Naive B cell (primary cell): ENCODE measurements at regions not wholly inside any gene's neighbourhood (a gene's known extent, or its start where the extent isn't known, plus 50 kb on each side); places are given as distances from the start of the nearest gene placed in this dataset.

Experiments used
- ATAC-seq, 2 donors: fragments of 150-1000 bp; cut with Tn5 transposase; 2 replicates each; pipeline ENCODE4 v1.10.0; 2021; ENCODE audit warnings: low read depth in 2 of 2, mild to moderate bottlenecking in 2 of 2, moderate library complexity in 2 of 2
- DNase-seq: peaks from one replicate; pipeline ENCODE4 v3.0.0; 2022
- H3K27ac Mint-ChIP-seq, 6 donors: one replicate each; pipeline ENCODE4 v1.8.0; 2020 to 2022; ENCODE audit warnings: mild to moderate bottlenecking in 6 of 6, mixed read lengths in 6 of 6, moderate library complexity in 5 of 6, inconsistent platforms in 2 of 6
- H3K27me3 Mint-ChIP-seq, 3 donors: one replicate each; pipeline ENCODE4 v1.8.0; 2021 to 2022; ENCODE audit warnings: mixed read lengths in 3 of 3, mild to moderate bottlenecking in 1 of 3
- H3K36me3 Mint-ChIP-seq, 2 donors: one replicate each; pipeline ENCODE4 v1.8.0; 2020 to 2022; ENCODE audit warnings: mixed read lengths in 2 of 2, inconsistent platforms in 1 of 2, mild to moderate bottlenecking in 1 of 2
- H3K4me1 Mint-ChIP-seq, 3 donors: one replicate each; pipeline ENCODE4 v1.8.0; 2020 to 2022; ENCODE audit warnings: mixed read lengths in 3 of 3, inconsistent platforms in 1 of 3, mild to moderate bottlenecking in 1 of 3, moderate library complexity in 1 of 3
- H3K4me3 Mint-ChIP-seq, 8 donors: one replicate each; pipeline ENCODE4 v1.8.0; 2020 to 2022; ENCODE audit warnings: mild to moderate bottlenecking in 8 of 8, mixed read lengths in 8 of 8, moderate library complexity in 8 of 8, inconsistent platforms in 2 of 8
- H3K9me3 Mint-ChIP-seq, 7 donors: one replicate each; pipeline ENCODE4 v1.8.0; 2020 to 2022; ENCODE audit warnings: mixed read lengths in 7 of 7, mild to moderate bottlenecking in 5 of 7, inconsistent platforms in 2 of 7, moderate library complexity in 1 of 7

DNA sequence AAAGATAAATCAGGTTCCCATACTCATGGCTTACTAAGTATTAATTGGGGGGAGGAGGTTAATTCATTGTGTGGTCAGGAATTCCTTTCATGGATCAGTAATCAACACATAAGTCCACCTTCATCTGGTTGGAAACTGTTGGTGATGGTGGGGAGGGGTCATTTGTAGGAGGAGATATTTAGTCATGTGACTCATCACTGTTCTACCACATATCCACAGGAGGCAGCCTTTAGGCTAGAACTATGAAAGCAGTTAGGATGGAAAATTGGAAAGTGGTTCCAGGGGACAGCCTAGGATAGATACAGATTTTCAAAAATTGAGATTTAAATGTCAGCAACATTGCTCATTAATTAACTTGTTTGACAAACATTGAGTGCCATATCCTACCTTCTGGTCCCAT, 122.8 kb upstream of the PAXBP1 start:
- Mint-ChIP-seq H3K4me3 (no peak overlapping the region), H3K27me3 (peaks cover 26 to 47% (median 38%) of the 10 kb centered on the region in 3 donors), H3K27ac (no peak overlapping the region), H3K9me3 (peaks cover 0 to 21% (median 10%) of the 10 kb centered on the region in 7 donors), H3K36me3 (peaks cover 0 to 5% of the 10 kb centered on the region in 2 donors), H3K4me1 (peaks cover 3 to 14% (median 9%) of the 10 kb centered on the region in 3 donors)
- ATAC-seq (no peak), DNase-seq (no peak)

DNA sequence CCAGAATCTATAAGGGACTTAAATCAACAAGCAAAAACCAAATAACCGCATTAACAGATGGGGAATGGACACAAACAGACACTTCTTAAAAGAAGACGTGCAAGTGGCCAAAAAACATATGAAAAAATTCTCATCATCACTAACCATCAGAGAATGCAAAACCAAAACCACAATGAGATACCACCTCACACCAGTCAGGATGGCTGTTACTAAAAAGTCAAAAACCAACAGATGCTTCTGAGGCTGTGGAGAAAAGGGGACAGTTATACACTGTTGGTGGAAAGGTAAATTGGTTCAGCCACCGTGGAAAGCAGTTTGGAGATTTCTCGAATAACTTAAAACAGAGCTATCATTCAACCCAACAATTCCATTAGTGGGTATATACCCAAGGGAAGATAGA, 124.9 kb upstream of the OLIG2 start:
- DNase-seq = no peak
- Mint-ChIP-seq H3K4me1 (peaks cover 3 to 14% (median 9%) of the 10 kb centered on the region in 3 donors), H3K36me3 (no peaks in the 10 kb centered on the region), H3K27me3 (peaks cover 39 to 52% (median 44%) of the 10 kb centered on the region in 3 donors), H3K4me3 (no peak overlapping the region), H3K27ac (no peak overlapping the region), H3K9me3 (peaks cover 0 to 5% (median under 1%) of the 10 kb centered on the region in 7 donors)
- ATAC-seq = no peak

DNA sequence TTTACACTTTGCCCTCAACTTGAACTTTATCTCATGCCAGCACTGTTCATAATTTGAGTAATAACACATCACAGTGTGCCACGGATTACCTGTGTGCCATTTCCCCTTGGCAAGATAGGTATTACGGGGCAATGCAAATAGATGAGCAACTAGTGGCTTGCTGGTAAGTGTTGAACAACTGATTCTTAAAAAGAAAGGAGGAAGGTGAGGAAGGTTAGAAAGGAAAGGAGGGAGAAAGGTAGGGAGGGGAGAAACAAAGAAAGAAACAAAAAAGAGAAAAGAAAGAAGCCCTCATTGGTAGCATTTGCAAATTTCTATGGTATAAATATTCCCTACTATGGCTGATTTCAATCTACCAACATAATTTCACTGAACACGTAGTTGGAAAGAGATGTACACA, 118.2 kb upstream of the OLIG2 start:
- H3K27ac Mint-ChIP-seq = no peak overlapping the region
- H3K4me3 Mint-ChIP-seq = no peak overlapping the region
- no peaks in the 10 kb centered on the region for H3K36me3 Mint-ChIP-seq
- H3K4me1 Mint-ChIP-seq = no peaks in the 10 kb centered on the region
- no peaks in the 10 kb centered on the region for H3K9me3 Mint-ChIP-seq
- ATAC-seq (no peak), DNase-seq (no peak)
- H3K27me3 Mint-ChIP-seq = peaks cover 21 to 53% (median 43%) of the 10 kb centered on the region in 3 donors

DNA sequence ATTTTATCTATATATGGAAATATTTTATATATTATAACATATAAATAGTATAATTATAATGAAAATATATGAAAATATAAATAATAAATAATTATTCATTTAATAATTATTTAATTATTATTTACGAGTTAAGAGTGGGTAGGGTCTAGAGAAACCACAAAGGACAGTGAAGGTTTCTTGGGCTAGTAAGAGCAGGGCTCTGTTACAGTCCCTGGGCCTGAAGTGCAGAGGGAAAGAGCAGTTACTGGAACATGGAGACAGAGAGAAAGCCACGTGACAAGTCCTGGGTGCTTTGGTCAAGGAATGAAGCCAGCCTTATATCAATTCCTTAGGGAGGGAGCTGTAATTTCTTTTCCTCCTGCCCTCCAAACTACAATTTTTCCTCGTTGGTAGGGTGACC, 117.2 kb upstream of the OLIG2 start:
- no peaks in the 10 kb centered on the region for H3K36me3 Mint-ChIP-seq
- no peaks in the 10 kb centered on the region for H3K9me3 Mint-ChIP-seq
- H3K4me3 Mint-ChIP-seq = no peak overlapping the region
- H3K27ac Mint-ChIP-seq = no peak overlapping the region
- ATAC-seq (no peak), DNase-seq (no peak)
- peaks cover 21 to 50% (median 33%) of the 10 kb centered on the region in 3 donors for H3K27me3 Mint-ChIP-seq
- H3K4me1 Mint-ChIP-seq = no peaks in the 10 kb centered on the region

DNA sequence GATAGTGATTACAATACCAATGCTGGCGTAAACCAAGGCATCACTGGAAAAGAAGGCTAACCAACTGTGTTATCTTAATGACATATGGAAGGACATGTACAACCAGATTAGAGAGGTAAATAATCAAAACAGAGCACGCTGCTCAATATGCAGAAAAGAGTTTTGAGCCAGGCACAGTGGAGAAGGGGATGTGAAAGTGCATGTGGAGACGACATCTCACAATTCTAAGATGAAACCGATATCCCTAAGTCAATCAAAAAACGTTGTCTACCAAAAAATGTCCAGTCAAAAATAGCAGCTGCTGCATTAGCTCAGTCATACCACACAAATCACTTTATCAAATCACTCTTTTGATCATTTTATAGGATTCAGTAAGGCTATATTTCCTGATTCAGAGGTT, 116.3 kb upstream of the OLIG2 start:
- Mint-ChIP-seq H3K27ac (no peak overlapping the region), H3K36me3 (no peaks in the 10 kb centered on the region), H3K9me3 (no peaks in the 10 kb centered on the region), H3K4me1 (no peaks in the 10 kb centered on the region), H3K4me3 (no peak overlapping the region), H3K27me3 (peaks cover 16 to 53% (median 31%) of the 10 kb centered on the region in 3 donors)
- DNase-seq (no peak), ATAC-seq (no peak)

DNA sequence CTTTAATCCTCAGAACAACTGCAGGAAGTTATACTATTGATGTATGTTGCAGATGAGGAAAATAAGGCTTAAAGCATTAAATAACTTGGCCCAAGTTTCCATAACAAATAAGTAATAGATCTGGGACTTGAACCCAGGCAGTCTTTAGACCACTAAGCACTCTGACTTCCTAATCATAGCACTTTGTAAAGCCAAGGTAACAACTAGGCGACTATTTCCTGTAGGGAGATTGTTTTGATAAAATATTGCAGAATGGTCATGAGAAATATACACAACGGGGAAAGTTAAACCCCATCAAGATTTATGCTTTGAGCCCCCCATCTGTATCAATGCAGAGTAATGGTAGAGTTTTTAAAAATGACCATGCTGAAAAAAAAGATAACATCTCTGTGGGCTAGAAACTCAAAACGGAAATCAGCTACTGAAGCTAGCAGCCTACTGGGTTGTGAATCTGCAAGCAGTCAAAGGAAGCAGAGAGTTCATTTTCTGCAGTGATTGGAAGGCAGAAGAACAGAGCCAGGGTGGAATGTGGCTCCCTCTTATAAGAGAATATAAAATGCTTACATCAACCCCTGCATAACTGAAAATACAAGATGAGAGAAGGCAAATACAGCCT, 111.2 kb upstream of the OLIG2 start:
- Mint-ChIP-seq H3K4me3 (no peak overlapping the region), H3K4me1 (no peaks in the 10 kb centered on the region), H3K36me3 (no peaks in the 10 kb centered on the region), H3K27ac (no peak overlapping the region), H3K27me3 (peaks cover 34 to 44% (median 40%) of the 10 kb centered on the region in 3 donors), H3K9me3 (peaks cover 0 to 10% (median 2%) of the 10 kb centered on the region in 7 donors)
- DNase-seq (no peak), ATAC-seq (no peak)

DNA sequence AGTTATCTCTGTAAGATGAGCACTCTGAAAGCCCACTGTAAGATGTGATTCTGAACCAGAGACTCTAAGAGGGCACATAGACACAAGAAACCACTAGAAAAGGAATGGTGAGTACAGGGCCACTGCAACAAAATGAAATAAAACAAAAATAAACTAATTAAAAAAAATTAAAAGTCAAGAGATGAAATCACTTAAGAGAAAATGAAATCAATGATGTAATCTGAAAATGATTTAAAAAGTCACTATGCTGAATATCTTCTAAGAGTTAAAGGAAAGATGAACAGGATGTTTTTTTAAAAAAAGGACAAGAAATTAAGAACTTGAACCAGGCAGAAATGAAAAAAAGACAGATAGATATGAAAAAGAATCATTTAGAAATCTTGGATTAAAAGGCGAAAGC, 110.6 kb upstream of the OLIG2 start:
- DNase-seq = no peak
- H3K27ac Mint-ChIP-seq = no peak overlapping the region

DNA sequence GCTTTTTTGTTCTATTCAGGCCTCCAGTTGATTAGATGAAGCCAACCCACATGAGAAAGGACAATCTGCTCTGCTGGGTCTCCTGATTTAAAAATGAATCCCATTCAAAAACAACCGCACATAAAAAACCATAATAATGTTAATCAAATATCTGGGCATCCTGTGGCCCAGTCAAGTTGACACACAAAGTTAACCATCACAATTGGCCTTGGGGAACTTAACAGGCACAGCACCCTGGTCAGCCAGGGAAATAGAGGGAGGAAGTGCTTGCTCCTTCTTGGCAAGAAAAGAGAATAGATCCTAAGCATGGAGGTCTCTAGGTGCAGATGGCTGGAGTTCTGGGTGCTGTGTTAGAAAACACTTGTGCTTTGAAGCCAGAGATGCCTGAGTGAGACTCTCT, 109.6 kb upstream of the OLIG2 start:
- no peak for DNase-seq
- Mint-ChIP-seq H3K27ac (no peak overlapping the region), H3K9me3 (peaks cover 0 to 10% (median 2%) of the 10 kb centered on the region in 7 donors), H3K36me3 (no peaks in the 10 kb centered on the region), H3K27me3 (peaks cover 34 to 45% (median 36%) of the 10 kb centered on the region in 3 donors), H3K4me1 (no peaks in the 10 kb centered on the region), H3K4me3 (no peak overlapping the region)
- ATAC-seq = no peak

More for the DNA sequence above, 110.6 kb upstream of the OLIG2 start:
- Mint-ChIP-seq H3K27me3 (peaks cover 35 to 40% (median 37%) of the 10 kb centered on the region in 3 donors), H3K9me3 (peaks cover 0 to 10% (median 2%) of the 10 kb centered on the region in 7 donors), H3K4me3 (no peak overlapping the region), H3K36me3 (no peaks in the 10 kb centered on the region), H3K4me1 (no peaks in the 10 kb centered on the region)
- no peak for ATAC-seq

DNA sequence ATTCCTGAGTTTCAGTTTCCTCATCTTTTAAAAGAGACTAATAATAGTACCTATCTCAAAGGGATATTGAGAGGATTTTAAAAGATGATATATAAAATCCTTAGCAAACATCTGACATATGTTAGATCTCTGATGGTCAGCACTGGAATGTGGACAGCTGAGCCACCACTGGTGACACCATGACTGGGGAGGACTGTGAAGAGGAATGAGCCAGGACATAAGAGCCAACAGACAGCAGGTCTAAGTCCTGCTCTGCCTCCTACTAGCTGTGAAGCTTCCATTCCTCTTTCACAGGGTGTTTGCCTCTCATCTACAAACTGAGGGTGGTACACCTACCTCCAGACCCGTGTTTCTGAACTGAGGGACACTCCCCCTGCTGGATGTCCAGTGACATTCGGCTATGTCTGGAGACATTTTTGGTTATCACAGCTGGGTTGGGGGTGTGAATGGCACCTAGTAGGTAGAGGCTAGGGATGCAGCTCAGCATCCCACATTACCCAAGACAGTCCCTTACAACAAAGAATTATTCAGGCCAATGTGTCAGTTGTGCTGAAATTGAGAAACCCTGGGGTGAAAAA, 109.1 kb upstream of the OLIG2 start:
- Mint-ChIP-seq H3K27ac (no peak overlapping the region), H3K4me3 (no peak overlapping the region), H3K27me3 (peaks cover 32 to 42% (median 37%) of the 10 kb centered on the region in 3 donors), H3K36me3 (no peaks in the 10 kb centered on the region), H3K4me1 (no peaks in the 10 kb centered on the region), H3K9me3 (peaks cover 0 to 10% (median 2%) of the 10 kb centered on the region in 7 donors)
- DNase-seq = no peak
- no peak for ATAC-seq

DNA sequence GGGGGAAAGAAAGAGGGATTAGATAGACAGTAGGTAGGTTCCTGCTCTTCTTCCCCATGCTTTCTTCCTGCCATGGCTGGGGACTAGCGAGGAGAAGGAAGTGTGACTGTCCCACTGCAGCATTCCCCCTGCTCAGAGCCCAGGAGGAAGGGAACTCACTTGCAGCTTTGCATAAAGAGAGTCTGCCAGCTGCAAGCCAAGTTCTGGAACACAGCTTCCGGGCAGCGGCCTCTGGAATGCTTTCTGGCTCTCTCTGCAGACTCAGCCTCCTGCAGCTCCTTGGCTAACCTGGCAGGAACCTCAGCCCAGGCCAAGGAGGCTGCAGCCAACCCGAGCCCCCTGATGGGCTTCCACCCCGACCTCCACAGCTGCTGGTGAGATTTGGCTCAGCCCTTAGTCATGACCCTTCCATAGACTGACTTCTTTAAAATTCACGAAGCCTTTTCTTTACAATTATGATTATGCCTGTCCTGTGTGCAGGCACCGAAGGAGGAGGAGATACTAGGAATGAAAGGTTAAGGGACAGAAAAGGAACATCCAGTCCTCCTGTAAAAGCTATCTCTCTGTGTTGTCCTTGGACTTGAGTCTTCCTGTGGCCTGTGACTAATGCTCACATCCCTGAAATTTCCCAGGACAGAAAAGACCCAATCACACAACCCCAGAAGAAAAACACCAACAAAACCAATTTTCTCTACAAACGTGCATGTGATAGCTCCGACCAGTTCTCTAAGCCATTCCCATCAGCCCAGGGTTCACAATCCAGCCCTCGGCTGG, 108.2 kb upstream of the OLIG2 start:
- H3K27me3 Mint-ChIP-seq = peaks cover 31 to 48% (median 46%) of the 10 kb centered on the region in 3 donors

DNA sequence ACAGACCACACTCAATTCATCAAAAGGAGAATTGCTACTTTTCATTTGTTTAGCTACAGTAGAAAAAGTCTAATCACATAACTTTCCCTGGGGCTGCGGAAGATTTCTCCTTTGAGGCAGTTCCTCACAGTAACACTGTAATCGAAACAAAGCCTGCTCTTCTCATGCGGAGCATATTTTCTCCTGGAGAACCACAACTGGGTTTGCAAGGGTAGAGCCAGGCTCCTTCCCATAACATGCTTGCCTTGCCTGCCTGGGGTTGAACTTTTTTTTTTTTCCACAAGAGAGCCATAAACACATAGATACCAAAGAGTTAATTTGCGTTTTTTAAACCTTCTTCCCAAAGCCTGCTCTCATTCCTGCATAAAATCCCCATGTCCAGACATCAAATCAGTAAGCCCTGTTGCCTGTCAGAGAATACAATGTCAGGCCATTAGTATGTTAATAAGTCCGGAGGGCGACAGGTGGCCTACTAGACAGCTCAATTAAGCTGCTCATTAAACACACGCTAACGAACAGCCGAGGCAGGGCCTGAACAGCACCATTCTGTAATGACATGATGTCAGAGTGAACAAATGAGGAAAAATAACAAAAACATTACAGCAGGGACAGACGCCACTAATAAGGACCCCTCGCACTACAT, 107.1 kb upstream of the OLIG2 start:
- Mint-ChIP-seq H3K27me3 (peaks cover 31 to 54% (median 40%) of the 10 kb centered on the region in 3 donors), H3K4me3 (no peak overlapping the region), H3K9me3 (peaks cover 0 to 11% (median 3%) of the 10 kb centered on the region in 7 donors), H3K4me1 (no peaks in the 10 kb centered on the region), H3K36me3 (no peaks in the 10 kb centered on the region), H3K27ac (no peak overlapping the region)
- ATAC-seq = no peak
- DNase-seq = no peak

More for the DNA sequence above, 108.2 kb upstream of the OLIG2 start:
- no peaks in the 10 kb centered on the region for H3K4me1 Mint-ChIP-seq
- no peak overlapping the region for H3K27ac Mint-ChIP-seq
- no peak for ATAC-seq
- peaks cover 0 to 10% (median 2%) of the 10 kb centered on the region in 7 donors for H3K9me3 Mint-ChIP-seq
- no peak for DNase-seq
- no peaks in the 10 kb centered on the region for H3K36me3 Mint-ChIP-seq
- no peak overlapping the region for H3K4me3 Mint-ChIP-seq

DNA sequence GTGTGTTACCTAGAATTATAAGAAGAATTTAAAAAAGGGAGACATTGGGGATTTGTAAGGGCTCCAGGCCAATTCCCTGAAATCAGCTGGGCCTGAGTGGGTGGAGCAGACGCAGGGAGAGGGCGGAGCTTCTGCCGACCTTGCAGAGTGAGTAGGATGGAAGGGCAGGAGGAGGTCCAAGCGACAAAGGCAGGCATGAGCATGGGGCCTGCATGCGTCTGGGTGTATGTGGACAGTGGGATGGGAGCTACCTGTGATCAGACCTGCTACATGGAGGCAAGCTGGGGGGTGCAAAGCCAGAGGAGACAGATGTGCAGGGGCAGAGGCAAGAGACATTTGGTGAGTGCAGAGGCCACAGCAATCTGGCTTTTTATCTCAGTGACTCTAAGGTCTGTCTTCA, 105.3 kb upstream of the OLIG2 start:
- Mint-ChIP-seq H3K27me3 (peaks cover 29 to 58% (median 34%) of the 10 kb centered on the region in 3 donors), H3K4me3 (no peak overlapping the region), H3K27ac (peak overlapping the region in 1 of 6 donors; percentile 88), H3K36me3 (peaks cover 8 to 12% of the 10 kb centered on the region in 2 donors), H3K4me1 (no peaks in the 10 kb centered on the region), H3K9me3 (peaks cover 0 to 29% (median 15%) of the 10 kb centered on the region in 7 donors)
- DNase-seq = no peak
- ATAC-seq = no peak

DNA sequence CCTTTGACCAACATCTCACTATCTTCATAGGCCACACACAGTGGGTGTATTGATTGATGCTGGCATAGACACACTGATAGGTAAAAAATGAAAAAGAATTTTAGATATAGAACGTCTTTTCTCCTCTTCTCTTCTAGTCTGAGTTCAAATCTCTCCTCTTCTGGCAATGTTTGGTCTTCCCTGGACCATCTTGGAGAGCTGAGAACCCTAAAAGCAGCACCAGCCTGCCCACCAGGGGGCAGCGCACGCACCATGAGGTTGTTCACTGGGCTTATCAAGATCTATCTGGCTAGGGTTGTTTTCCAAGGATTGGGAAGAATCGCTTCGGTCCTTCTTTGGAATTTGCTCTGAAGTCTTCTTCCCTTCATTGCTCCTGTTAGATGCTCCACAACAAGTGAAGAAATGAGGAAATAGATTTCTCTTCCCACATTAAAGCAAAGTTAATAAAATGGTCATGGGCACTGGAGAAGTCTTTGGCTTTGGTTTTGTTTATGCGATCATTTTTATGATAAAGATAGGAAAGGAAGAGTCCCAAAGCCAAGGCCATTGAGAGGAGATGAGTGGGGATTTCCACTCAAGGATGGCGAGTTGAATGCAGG, 104.0 kb upstream of the OLIG2 start:
- no peak overlapping the region for H3K4me3 Mint-ChIP-seq
- H3K27ac Mint-ChIP-seq = peak overlapping the region in 1 of 6 donors; percentile 4
- ATAC-seq (peak in 1 of 2 donors; percentile 37), DNase-seq (peak; percentile 30)
- H3K27me3 Mint-ChIP-seq = peaks cover 19 to 50% (median 27%) of the 10 kb centered on the region in 3 donors
- H3K36me3 Mint-ChIP-seq = peaks cover 8 to 12% of the 10 kb centered on the region in 2 donors
- H3K4me1 Mint-ChIP-seq = no peaks in the 10 kb centered on the region
- H3K9me3 Mint-ChIP-seq = peaks cover 0 to 32% (median 20%) of the 10 kb centered on the region in 7 donors
